Stimulated activated CD8-positive, alpha-beta memory T cell treated with anti-CD3 and anti-CD28 coated beads, Interleukin-15, amount 100 ng/mL, for 24 hours (primary cell): ENCODE measurements at regions not wholly inside any gene's neighbourhood (a gene's known extent, or its start where the extent isn't known, plus 50 kb on each side); places are given as distances from the start of the nearest gene placed in this dataset.

ENCODE experiments used
- DNase-seq: peaks from one replicate; pipeline ENCODE4 v3.0.0-alpha.2; 2020; ENCODE audit warnings: low read depth

- DNase-seq, result no peak
Observed at GRCh38 chr22:44613196-44613595, 88.8 kb upstream of the PRR5 start.

GRCh38 chr22:44611880-44612496 is 90.0 kb upstream of the PRR5 start:
- DNase-seq, result no peak

GRCh38 chr22:44610071-44610470 is 91.9 kb upstream of the PRR5 start:
- DNase-seq, result no peak

GRCh38 chr22:44609400-44609988 is 92.5 kb upstream of the PRR5 start:
- no peak for DNase-seq

GRCh38 chr22:44608597-44609399 is 93.2 kb upstream of the PRR5 start:
- DNase-seq, result no peak

GRCh38 chr22:44606126-44606525 is 95.9 kb upstream of the PRR5 start:
- DNase-seq, result no peak

GRCh38 chr22:44605486-44605885 is 96.5 kb upstream of the PRR5 start:
- no peak for DNase-seq

- DNase-seq, result no peak
Observed at GRCh38 chr22:44604991-44605390, 97.0 kb upstream of the PRR5 start.

GRCh38 chr22:44604455-44604854 is 97.5 kb upstream of the PRR5 start:
- no peak for DNase-seq

- DNase-seq, result no peak
Observed at GRCh38 chr22:44603767-44604166, 98.2 kb upstream of the PRR5 start.

GRCh38 chr22:44601725-44602124 is 100.3 kb upstream of the PRR5 start:
- DNase-seq, result no peak

- no peak for DNase-seq
Observed at GRCh38 chr22:44601189-44601588, 100.8 kb upstream of the PRR5 start.

- no peak for DNase-seq
Observed at GRCh38 chr22:44600207-44600785, 101.7 kb upstream of the PRR5 start.

- DNase-seq, result no peak
Observed at GRCh38 chr22:44599500-44600140, 101.6 kb upstream of the RTL6 start.

GRCh38 chr22:44599084-44599483 is 101.1 kb upstream of the RTL6 start:
- DNase-seq, result no peak

GRCh38 chr22:44597616-44598015 is 99.6 kb upstream of the RTL6 start:
- no peak for DNase-seq

GRCh38 chr22:44596396-44597125 is 98.5 kb upstream of the RTL6 start:
- DNase-seq, result no peak

GRCh38 chr22:44595841-44596341 is 97.9 kb upstream of the RTL6 start:
- no peak for DNase-seq

GRCh38 chr22:44594951-44595350 is 96.9 kb upstream of the RTL6 start:
- DNase-seq, result no peak

- DNase-seq, result no peak
Observed at GRCh38 chr22:44592824-44593148, 94.8 kb upstream of the RTL6 start.

GRCh38 chr22:44592126-44592823 is 94.2 kb upstream of the RTL6 start:
- no peak for DNase-seq
